SW 1271 (cell line): ENCODE measurements at regions not wholly inside any gene's neighbourhood (a gene's known extent, or its start where the extent isn't known, plus 50 kb on each side); places are given as distances from the start of the nearest gene placed in this dataset.
"Not testable (repeated sequence)": the region's sequence is repeated elsewhere in the genome, so short reads cannot be mapped to it uniquely, and the experiment has no call there.

Source experiments
- DNase-seq, 2 experiments: peaks; one replicate each; lab custom pipeline; 2025; lab: John Stamatoyannopoulos, UW

DNA sequence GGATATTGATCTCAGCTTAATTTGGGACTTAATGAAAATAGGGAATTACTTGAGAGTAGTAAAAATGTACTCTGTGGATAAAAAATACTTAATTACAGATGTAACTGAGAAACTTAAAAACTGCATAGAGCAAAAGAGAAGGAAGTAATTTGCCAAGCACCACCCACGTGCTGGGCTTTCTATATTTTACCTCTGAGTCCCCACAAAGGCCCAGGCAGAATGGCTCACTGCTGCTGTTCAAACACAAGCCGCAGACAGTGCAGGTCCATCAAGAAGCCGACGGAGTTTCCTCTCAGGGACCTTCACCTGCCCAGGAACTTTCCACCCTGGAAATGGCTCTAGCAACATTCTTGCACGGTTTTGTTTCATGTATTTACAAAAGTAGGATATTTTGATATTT is 77.2 kb upstream of the TRPM1 start:
- no peak for DNase-seq

DNA sequence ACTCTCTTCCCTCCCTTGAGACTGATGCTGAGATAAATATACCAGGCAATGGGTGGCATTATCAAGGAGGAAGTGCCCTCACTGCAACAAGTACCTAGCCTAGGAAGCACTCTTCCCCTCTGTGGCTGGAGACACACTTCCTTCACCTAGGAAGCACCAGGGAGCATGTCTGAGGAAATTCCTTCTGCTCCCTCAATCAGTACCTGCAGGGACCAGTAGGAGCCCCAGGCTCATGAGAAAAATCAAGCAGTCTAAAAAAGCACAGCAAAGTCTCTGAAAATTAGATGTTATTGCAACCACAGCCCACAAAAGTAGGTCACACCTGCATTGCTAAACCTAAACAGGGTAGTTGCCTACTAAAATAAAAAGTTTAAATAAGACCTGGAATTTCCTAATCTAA is 78.2 kb upstream of the TRPM1 start:
- DNase-seq, result no peak

DNA sequence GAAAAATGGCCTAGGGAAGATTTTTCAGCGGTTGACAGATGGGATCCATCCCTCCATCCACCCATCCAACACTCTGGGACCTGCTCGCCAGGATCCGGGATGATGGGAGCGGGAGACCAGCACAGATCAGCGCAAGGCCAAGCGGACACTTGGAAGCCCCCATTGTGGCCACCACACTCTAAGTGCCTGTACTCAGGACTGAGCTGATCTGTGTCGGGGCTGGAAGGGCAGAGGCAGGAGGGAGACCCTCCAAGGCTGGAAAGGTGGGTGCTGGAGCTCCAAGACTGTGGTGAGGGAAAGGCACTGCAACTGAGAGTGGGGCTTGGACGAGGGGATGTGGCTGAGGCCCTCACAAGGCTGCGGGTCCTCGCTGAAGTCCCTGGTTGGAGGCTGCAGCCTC is 91.8 kb upstream of the TRPM1 start:
- no peak for DNase-seq

GRCh38 chr15:31195871-31196270 is 94.3 kb upstream of the TRPM1 start:
- no peak for DNase-seq

- DNase-seq, result no peak
These were observed 96.2 kb upstream of the TRPM1 start for GRCh38 chr15:31197497-31198414.

DNA sequence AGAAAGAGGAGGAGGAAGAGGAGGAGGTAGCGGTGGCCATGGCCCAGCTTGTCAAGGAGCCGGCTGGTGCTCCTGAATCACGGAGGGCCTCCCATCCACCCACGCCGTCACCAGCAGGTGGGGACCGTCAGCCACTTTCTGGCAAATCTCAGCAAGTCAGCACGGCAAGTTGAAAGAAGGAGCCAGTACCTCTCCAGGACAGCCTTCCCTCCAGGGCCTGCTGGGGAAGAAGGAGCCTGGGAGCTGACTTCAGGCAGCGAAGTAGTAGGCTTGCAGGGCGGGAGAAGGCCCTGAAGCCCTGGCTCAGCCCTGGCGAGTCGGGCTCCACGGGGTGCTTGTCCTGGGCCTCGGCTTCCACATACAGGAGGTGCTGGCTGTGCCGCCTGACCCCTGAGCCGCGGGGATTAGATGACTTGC is 99.2 kb upstream of the TRPM1 start:
- DNase-seq, result no peak

DNA sequence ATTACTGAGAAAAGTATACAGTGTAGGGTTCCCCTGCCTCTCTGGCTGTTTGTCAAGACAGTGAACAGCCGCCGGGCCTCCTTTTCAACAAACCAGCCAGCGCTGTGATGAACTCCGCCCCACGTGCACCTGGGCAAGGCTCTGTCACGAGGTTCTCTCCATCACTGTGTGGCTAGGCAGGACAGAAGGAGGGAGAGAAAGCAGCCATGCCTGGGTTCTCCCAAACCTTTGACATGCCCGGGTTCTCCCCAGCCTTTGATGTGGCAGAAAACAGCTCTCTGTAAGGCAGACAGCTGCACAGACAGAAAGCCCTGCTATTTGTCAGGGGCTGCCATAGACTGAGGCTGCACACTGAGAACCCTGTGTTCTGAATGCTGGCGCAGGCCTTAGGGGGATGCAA is 101.4 kb upstream of the TRPM1 start:
- DNase-seq, result no peak

GRCh38 chr15:31203999-31204398 is 102.5 kb upstream of the TRPM1 start:
- no peak for DNase-seq

GRCh38 chr15:31206386-31207181 is 105.1 kb upstream of the TRPM1 start:
- DNase-seq, result no peak

DNA sequence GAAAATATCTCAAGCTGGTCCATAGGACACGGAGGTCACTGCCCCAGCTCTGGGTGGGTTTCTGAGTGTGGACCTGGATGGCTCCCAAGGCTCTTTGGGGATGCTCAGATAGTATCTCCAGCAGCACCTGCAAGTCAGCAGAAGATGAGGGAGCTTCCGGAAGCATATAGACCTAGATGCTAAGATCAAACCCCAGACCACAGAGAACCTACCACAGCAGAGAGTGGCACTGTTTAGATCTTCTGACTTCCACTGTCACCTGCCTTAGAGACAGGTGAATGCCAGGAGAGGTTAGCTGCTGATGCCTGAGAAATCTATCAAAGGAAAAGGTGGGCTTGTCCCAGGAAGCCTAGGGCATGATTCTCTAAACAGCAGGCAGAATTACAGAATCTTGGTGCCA is 105.7 kb upstream of the TRPM1 start:
- DNase-seq, result no peak

- DNase-seq, result not testable (repeated sequence)
These were observed 106.3 kb upstream of the TRPM1 start for GRCh38 chr15:31207861-31208260.

DNA sequence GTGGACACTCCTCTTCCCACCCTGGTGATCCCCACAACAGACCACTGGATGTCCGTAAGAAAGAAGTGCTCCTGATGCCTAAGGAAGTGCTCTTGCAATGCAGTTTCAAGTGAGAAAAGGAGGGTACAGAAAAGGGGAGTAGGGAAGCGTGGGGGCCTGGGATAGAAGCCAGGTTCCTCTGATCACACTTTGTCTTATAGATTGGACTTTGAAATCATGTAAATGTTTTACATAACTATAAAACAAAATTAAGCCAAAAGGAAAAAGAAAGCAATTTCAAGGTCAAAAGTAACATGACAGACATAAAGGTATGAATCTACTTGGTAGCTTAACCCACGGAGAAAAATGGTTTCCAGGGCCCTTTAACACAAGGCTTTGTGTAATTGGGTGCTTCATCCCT is 107.3 kb upstream of the TRPM1 start:
- DNase-seq, result no peak

DNA sequence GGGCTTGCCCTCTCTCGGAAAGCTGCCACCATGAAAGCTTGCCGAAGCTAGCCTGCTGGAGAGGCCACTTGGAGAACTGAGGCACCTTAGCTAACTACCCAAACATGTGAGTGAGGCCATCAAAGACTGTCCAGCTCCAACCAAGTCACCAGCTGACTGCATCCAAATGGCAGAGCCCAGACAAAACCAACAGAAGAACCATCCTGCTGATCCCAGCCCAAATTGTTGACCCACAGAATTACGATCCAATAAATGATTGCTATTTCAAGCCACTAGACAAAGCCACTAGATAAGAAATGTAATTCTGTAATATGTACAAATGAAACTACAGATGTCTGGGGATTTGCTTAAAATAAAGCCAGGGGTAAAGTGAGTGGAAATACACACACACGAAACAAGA is 109.8 kb upstream of the TRPM1 start:
- DNase-seq, result no peak

- no peak for DNase-seq
These were observed 111.0 kb upstream of the TRPM1 start for GRCh38 chr15:31212326-31213080.

DNA sequence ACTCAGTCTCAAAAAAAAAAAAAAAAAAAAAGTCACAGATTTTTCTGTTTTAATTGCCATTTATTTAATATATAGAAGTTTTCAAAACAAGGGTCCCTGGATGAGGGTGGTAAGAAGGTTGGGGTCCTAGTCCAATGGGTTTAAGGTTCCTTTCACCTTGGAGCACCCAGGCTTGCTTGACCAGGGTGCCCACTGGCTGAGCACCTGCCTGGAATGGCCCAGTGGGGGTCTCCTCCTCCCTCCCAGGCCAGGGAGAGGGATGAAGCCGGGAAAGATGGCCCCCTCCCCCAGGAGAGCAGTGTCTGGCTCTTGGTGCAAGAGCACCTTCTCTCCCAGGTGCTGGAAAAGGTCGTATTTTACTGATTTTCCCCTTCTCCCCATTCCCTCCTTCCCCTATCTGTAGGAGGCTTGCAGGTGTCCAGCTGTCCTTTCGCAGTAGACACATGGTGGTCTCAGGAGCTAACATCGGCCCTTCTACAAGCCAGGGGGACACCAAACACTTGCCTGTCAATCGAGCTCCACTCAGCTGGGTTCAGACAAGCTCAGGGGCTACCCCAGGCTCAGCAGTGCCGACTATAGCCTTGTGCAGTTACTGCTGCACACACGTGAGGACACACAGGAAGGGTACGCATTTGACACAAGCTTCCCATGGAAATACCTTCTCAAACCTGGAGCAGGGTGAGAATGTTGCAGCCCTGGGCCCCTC is 112.3 kb upstream of the KLF13 start:
- no peak for DNase-seq

DNA sequence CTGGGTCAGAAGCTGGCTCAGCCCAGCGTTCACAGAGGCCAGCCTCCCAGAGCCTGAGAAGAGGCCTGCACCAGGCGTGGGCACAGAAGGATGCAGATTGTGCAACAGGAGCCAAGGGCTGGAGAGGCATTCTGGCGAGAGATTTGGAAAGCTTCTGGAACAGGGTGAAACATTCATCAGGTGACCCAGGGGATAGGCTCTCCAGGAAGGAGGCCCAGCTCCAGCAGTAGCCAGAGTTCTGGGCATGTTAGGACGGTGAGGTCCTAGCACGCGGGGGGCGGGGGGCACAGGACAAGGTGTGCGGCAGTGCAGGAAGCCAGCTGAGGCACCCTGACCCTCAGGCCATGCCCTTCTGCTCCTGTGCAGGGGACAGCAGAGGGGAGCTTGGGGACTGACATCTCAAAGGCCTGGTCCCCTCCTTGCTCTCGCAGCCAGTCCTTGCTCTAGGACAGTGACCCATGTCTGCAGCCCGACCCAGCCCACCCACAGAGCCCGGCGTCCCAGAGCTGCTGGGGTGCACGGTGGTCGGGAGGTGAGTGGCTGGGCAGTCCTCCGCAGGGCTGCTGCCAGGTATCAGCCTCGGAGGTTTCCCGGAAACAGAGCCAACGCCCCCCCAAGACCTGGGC is 111.7 kb upstream of the KLF13 start:
- DNase-seq, result no peak

- peak in 1 of 2 experiments; percentile 46 for DNase-seq
These were observed 111.0 kb upstream of the KLF13 start for GRCh38 chr15:31215490-31216214.

- DNase-seq, result peak; percentile 46 to 54
These were observed 110.3 kb upstream of the KLF13 start for GRCh38 chr15:31216215-31216911.

DNA sequence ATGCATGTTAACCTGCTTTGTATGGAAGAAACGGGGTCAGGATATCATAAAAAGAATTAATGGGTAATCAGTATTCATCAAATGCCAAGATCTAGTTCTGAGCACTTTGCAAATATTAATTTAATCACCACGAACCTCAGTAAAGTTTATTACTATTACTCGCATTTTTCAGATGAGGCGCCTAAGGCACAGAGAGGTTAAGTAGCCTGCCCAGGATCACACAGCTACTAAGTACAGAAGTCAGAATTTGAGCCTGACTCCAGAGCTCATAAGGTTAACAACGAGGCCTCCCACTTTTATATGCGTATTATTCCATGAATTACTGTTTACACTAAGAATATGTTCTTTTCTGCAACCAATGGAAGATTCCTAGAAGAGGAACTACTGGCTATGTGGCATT is 109.6 kb upstream of the KLF13 start:
- DNase-seq, result no peak
